GM10266 (cell line): ENCODE measurements at regions not wholly inside any gene's neighbourhood (a gene's known extent, or its start where the extent isn't known, plus 50 kb on each side); places are given as distances from the start of the nearest gene placed in this dataset.

Experiments used
- DNase-seq: peaks from one replicate; pipeline ENCODE4 v3.0.0; 2012; ENCODE audit errors: extremely low spot score
- TF ChIP-seq, protein P1 (sequence below): IDR thresholded peaks from 2 replicates; pipeline ENCODE4 v1.5.1; 2012; ENCODE audit warnings: mild to moderate bottlenecking, low read depth; ENCODE audit not compliant: control insufficient read depth, insufficient read depth; ENCODE audit errors: missing control alignments

- no peak for DNase-seq
- TF ChIP-seq, protein P1, sequence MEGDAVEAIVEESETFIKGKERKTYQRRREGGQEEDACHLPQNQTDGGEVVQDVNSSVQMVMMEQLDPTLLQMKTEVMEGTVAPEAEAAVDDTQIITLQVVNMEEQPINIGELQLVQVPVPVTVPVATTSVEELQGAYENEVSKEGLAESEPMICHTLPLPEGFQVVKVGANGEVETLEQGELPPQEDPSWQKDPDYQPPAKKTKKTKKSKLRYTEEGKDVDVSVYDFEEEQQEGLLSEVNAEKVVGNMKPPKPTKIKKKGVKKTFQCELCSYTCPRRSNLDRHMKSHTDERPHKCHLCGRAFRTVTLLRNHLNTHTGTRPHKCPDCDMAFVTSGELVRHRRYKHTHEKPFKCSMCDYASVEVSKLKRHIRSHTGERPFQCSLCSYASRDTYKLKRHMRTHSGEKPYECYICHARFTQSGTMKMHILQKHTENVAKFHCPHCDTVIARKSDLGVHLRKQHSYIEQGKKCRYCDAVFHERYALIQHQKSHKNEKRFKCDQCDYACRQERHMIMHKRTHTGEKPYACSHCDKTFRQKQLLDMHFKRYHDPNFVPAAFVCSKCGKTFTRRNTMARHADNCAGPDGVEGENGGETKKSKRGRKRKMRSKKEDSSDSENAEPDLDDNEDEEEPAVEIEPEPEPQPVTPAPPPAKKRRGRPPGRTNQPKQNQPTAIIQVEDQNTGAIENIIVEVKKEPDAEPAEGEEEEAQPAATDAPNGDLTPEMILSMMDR, result no peak
Measured at GRCh38 chrX:42535233-42535632, 242.7 kb downstream of the PPP1R2C start.

- TF ChIP-seq, protein P1, result no peak
- no peak for DNase-seq
Measured at GRCh38 chrX:42533761-42534160, 244.2 kb downstream of the PPP1R2C start.

GRCh38 chrX:42531441-42531840, 246.5 kb downstream of the PPP1R2C start:
- TF ChIP-seq, protein P1, result no peak
- DNase-seq, result no peak

DNA sequence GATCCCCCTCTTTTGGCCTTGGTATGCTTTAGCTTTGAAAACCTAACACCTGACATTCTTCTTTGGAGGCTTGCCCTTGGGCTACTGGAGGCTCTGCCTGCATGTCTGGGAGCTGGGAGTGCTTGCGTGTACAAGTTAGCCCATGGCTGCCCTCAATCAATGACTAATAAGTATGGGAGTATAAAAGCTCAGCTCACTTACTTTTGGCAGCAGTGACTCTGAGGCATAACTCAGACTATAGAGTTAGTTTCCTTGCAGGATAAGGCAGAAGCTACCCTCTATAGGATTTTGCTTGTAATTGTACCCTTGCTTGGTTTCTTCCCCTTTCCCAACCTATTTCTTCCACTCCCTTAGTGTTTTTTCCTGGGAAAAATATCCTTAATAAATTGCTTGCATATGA, 247.9 kb downstream of the PPP1R2C start:
- DNase-seq, result no peak
- TF ChIP-seq, protein P1, result no peak

DNA sequence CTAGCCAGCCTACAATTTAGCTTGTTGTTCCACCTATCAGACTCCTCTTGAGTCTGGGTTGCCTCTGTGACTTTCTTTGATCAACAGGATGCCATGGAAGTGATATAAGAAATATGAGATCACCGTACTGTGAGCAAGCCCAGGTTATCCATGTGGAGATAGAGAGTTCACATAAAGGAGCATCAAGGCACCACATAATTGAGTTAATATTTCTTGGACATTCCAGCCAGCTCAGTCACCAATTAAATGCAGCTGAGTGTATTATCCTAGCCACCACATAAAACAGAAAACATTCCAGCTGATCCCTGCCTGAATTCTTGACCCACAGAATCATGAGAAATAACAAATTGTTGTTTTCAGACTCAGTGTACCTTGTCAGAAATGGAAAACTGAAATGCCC, 253.6 kb downstream of the PPP1R2C start:
- no peak for DNase-seq
- TF ChIP-seq, protein P1, result no peak

DNA sequence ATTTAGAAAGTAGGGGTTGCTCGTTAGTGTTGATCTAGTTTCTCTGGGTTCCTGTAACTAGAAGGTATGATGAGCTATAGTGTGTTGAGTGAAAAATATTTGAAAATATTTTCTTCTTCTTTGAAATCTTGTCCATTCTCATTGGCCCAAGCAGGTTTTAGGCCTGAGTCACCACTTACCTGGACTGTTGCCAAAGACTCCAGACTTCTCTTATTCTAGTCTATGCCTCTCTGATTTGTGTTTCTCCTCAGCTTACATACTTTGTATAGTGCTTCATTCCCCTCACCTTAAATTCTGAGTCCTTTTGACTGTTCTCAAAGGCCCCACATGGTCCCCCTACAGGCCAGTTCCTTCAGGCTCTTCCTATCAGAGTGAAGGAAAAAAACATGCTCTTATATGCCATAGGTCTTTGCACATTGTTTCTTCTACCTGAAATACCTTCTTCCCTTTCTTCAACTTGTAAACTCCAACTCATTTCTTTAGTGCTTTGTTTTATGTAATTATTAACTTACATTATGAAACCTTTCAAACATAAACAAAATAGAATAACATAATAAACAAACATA, 258.2 kb downstream of the PPP1R2C start:
- TF ChIP-seq, protein P1, result no peak
- no peak for DNase-seq

- TF ChIP-seq, protein P1, result no peak
- no peak for DNase-seq
Measured at GRCh38 chrX:42515939-42516338, 262.0 kb downstream of the PPP1R2C start.
